ENCODE measurements at regions not wholly inside any gene's neighbourhood (a gene's known extent, or its start where the extent isn't known, plus 50 kb on each side); places are given as distances from the start of the nearest gene placed in this dataset.
A peak's percentile ranks its signal among the peaks of the same experiment; 100 is the strongest.

GRCh38 chr20:48571949-48572847, 255.6 kb downstream of the PREX1 start:
- WGBS = 82% methylated on average over 14 of the region's 14 CpGs
- Histone ChIP-seq H3K4me3 (ENCODE audit: low read depth, low read length) (no peak overlapping the region), H3K4me1 (ENCODE audit: insufficient read depth) (no peaks in the 10 kb centered on the region), H3K36me3 (ENCODE audit: insufficient read depth) (no peaks in the 10 kb centered on the region), H3K27ac (ENCODE audit: low read depth) (no peak overlapping the region)
- no peak for DNase-seq (ENCODE audit: extremely low spot score)

- 57% methylated on average over 9 of the region's 9 CpGs for WGBS
Observed at GRCh38 chr20:48569679-48570078, 258.1 kb downstream of the PREX1 start.

GRCh38 chr20:48568520-48568919, 259.3 kb downstream of the PREX1 start:
- Histone ChIP-seq H3K27ac (ENCODE audit: low read depth) (no peak overlapping the region), H3K4me1 (ENCODE audit: insufficient read depth) (no peaks in the 10 kb centered on the region), H3K36me3 (ENCODE audit: insufficient read depth) (no peaks in the 10 kb centered on the region), H3K4me3 (ENCODE audit: low read depth, low read length) (no peak overlapping the region)
- no peak for DNase-seq (ENCODE audit: extremely low spot score)
- WGBS = 88% methylated on average over 5 of the region's 5 CpGs

More at GRCh38 chr20:48569679-48570078, 258.1 kb downstream of the PREX1 start:
- Histone ChIP-seq H3K36me3 (ENCODE audit: insufficient read depth) (no peaks in the 10 kb centered on the region), H3K4me1 (ENCODE audit: insufficient read depth) (no peaks in the 10 kb centered on the region), H3K4me3 (ENCODE audit: low read depth, low read length) (no peak overlapping the region), H3K27ac (ENCODE audit: low read depth) (no peak overlapping the region)
- no peak for DNase-seq (ENCODE audit: extremely low spot score)

- DNase-seq (ENCODE audit: extremely low spot score) = no peak
Observed at GRCh38 chr20:48567145-48567544, 260.7 kb downstream of the PREX1 start.

GRCh38 chr20:48564982-48565539, 262.7 kb downstream of the PREX1 start:
- H3K27ac ChIP-seq (ENCODE audit: low read depth) = no peak overlapping the region
- H3K4me3 ChIP-seq (ENCODE audit: low read depth, low read length) = no peak overlapping the region
- WGBS = 79% methylated on average over 8 of the region's 8 CpGs
- H3K36me3 ChIP-seq (ENCODE audit: insufficient read depth) = no peaks in the 10 kb centered on the region
- DNase-seq (ENCODE audit: extremely low spot score) = no peak
- H3K4me1 ChIP-seq (ENCODE audit: insufficient read depth) = no peaks in the 10 kb centered on the region

More at GRCh38 chr20:48567145-48567544, 260.7 kb downstream of the PREX1 start:
- no peaks in the 10 kb centered on the region for H3K36me3 ChIP-seq (ENCODE audit: insufficient read depth)
- 86% methylated on average over 5 of the region's 5 CpGs for WGBS
- H3K27ac ChIP-seq (ENCODE audit: low read depth) = no peak overlapping the region
- no peaks in the 10 kb centered on the region for H3K4me1 ChIP-seq (ENCODE audit: insufficient read depth)
- no peak overlapping the region for H3K4me3 ChIP-seq (ENCODE audit: low read depth, low read length)

GRCh38 chr20:48563191-48563870, 264.5 kb downstream of the PREX1 start:
- H3K4me1 ChIP-seq (ENCODE audit: insufficient read depth) = no peaks in the 10 kb centered on the region
- DNase-seq (ENCODE audit: extremely low spot score) = no peak
- 94% methylated on average over 21 of the region's 21 CpGs for WGBS
- H3K27ac ChIP-seq (ENCODE audit: low read depth) = no peak overlapping the region
- H3K4me3 ChIP-seq (ENCODE audit: low read depth, low read length) = no peak overlapping the region
- H3K36me3 ChIP-seq (ENCODE audit: insufficient read depth) = no peaks in the 10 kb centered on the region

GRCh38 chr20:48562586-48563116, 265.1 kb downstream of the PREX1 start:
- H3K4me3 ChIP-seq (ENCODE audit: low read depth, low read length) = no peak overlapping the region
- no peak overlapping the region for H3K27ac ChIP-seq (ENCODE audit: low read depth)
- 69% methylated on average over 5 of the region's 5 CpGs for WGBS
- H3K4me1 ChIP-seq (ENCODE audit: insufficient read depth) = no peaks in the 10 kb centered on the region
- no peak for DNase-seq (ENCODE audit: extremely low spot score)
- H3K36me3 ChIP-seq (ENCODE audit: insufficient read depth) = no peaks in the 10 kb centered on the region

- Histone ChIP-seq H3K4me1 (ENCODE audit: insufficient read depth) (no peaks in the 10 kb centered on the region), H3K27ac (ENCODE audit: low read depth) (no peak overlapping the region), H3K4me3 (ENCODE audit: low read depth, low read length) (no peak overlapping the region), H3K36me3 (ENCODE audit: insufficient read depth) (no peaks in the 10 kb centered on the region)
- DNase-seq (ENCODE audit: extremely low spot score) = no peak
- 57% methylated on average over 4 of the region's 4 CpGs for WGBS
Observed at GRCh38 chr20:48558906-48559305, 268.9 kb downstream of the PREX1 start.

GRCh38 chr20:48557380-48557779, 270.4 kb downstream of the PREX1 start:
- no peak overlapping the region for H3K4me3 ChIP-seq (ENCODE audit: low read depth, low read length)
- DNase-seq (ENCODE audit: extremely low spot score) = no peak
- no peaks in the 10 kb centered on the region for H3K4me1 ChIP-seq (ENCODE audit: insufficient read depth)
- WGBS = 72% methylated on average over 3 of the region's 3 CpGs
- H3K27ac ChIP-seq (ENCODE audit: low read depth) = no peak overlapping the region
- H3K36me3 ChIP-seq (ENCODE audit: insufficient read depth) = no peaks in the 10 kb centered on the region

- Histone ChIP-seq H3K36me3 (ENCODE audit: insufficient read depth) (no peaks in the 10 kb centered on the region), H3K4me1 (ENCODE audit: insufficient read depth) (no peaks in the 10 kb centered on the region)
- 50% methylated on average over 6 of the region's 6 CpGs for WGBS
Observed at GRCh38 chr20:48556956-48557355, 270.8 kb downstream of the PREX1 start.

GRCh38 chr20:48552550-48552949, 275.2 kb downstream of the PREX1 start:
- 86% methylated on average over 8 of the region's 8 CpGs for WGBS
- DNase-seq (ENCODE audit: extremely low spot score) = no peak
- Histone ChIP-seq H3K4me3 (ENCODE audit: low read depth, low read length) (no peak overlapping the region), H3K27ac (ENCODE audit: low read depth) (no peak overlapping the region), H3K36me3 (ENCODE audit: insufficient read depth) (no peaks in the 10 kb centered on the region), H3K4me1 (ENCODE audit: insufficient read depth) (no peaks in the 10 kb centered on the region)

More at GRCh38 chr20:48556956-48557355, 270.8 kb downstream of the PREX1 start:
- peak; percentile 11 for DNase-seq (ENCODE audit: extremely low spot score)
- no peak overlapping the region for H3K27ac ChIP-seq (ENCODE audit: low read depth)
- no peak overlapping the region for H3K4me3 ChIP-seq (ENCODE audit: low read depth, low read length)

- 85% methylated on average over 7 of the region's 7 CpGs for WGBS
- Histone ChIP-seq H3K4me1 (ENCODE audit: insufficient read depth) (no peaks in the 10 kb centered on the region), H3K36me3 (ENCODE audit: insufficient read depth) (no peaks in the 10 kb centered on the region), H3K27ac (ENCODE audit: low read depth) (no peak overlapping the region), H3K4me3 (ENCODE audit: low read depth, low read length) (no peak overlapping the region)
- DNase-seq (ENCODE audit: extremely low spot score) = no peak
Observed at GRCh38 chr20:48550814-48551213, 277.0 kb downstream of the PREX1 start.

- no peak overlapping the region for H3K27ac ChIP-seq (ENCODE audit: low read depth)
- H3K4me1 ChIP-seq (ENCODE audit: insufficient read depth) = no peaks in the 10 kb centered on the region
- no peak overlapping the region for H3K4me3 ChIP-seq (ENCODE audit: low read depth, low read length)
- no peak for DNase-seq (ENCODE audit: extremely low spot score)
- no peaks in the 10 kb centered on the region for H3K36me3 ChIP-seq (ENCODE audit: insufficient read depth)
- 91% methylated on average over 7 of the region's 7 CpGs for WGBS
Observed at GRCh38 chr20:48547664-48548063, 280.1 kb downstream of the PREX1 start.
